ENCODE measurements at regions not wholly inside any gene's neighbourhood (a gene's known extent, or its start where the extent isn't known, plus 50 kb on each side); places are given as distances from the start of the nearest gene placed in this dataset.
A peak's percentile ranks its signal among the peaks of the same experiment; 100 is the strongest.

- DNase-seq, result peak; percentile 90
Measured at GRCh38 chr11:91947215-91947820, 277.3 kb upstream of the FAT3 start.

- peak; percentile 52 for DNase-seq
Measured at GRCh38 chr11:91946397-91946951, 278.1 kb upstream of the FAT3 start.

GRCh38 chr11:91935120-91935519, 289.5 kb upstream of the FAT3 start:
- no peak for DNase-seq

DNA sequence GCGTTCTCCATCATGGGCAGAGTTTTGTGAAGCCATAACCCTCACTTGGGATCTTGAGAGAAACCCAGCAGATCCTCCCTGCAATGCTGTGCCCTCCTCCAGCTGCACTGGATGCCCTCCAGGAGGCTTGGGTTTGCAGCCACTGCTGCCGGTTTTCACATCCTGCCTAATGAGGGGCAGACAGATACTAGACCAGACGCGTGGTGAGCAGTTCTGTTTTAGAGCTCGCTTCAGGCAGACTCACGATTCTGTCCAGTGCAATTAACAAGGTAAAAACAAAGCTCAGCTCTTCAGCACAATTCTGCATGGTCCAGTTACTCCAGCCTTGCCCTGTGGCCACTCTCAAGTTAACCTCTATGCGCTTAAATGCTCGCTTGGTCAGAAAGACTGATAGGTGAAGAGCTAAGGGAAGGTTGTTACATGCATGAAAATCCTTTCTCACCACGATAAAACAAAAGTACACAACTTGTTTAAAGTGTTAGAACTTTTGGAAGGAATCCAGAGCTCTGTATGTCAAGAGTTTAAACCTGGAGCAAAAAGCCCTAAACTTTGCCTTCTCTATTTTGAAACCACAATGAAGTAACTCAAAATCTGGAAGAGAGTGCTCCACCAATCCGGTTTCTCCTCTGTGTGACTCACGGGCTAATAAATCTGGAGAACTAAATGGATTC, 292.3 kb upstream of the FAT3 start:
- no peak for DNase-seq

DNA sequence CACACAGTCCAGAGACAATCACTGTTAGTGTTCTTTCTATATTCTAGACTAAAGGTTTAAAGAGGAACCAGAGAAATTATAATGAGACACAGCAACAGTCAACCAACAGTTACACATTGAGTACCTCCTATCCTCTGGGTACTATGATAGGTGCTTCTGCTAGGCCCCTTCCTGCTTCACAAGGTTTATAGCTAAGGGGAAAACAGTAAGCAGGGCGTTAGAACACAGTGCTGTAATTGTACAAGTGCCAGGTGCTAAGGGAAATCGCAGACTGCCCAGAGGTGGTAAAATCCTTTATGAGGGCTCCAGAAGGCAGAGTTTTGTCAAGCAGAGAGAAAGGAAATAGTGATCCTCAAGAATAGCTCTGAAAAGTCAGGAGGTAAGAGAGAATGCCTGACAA, 297.2 kb upstream of the FAT3 start:
- peak; percentile 17 for DNase-seq

- no peak for DNase-seq
Measured at GRCh38 chr11:91926965-91927364, 297.7 kb upstream of the FAT3 start.

- DNase-seq, result no peak
Measured at GRCh38 chr11:91922846-91923245, 301.8 kb upstream of the FAT3 start.

DNA sequence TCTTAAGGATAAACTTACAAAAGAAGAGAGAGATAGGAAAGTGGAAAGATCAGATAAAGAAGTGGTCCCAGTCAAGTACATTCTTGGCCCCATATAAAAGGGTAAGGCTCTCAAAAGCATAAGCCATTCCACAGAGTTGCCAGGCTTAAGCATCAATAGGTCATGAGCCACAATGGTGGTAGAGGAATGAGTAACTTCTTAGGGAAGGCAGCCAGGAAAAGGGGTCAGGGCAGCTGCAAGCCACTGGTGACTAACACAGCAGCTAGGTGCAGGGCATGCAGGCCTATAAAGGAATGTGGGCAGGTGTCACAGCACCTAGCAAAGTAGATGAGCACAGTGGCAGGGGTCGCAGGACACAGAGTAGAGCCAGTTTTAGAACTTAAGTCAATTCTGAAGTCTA, 302.6 kb upstream of the FAT3 start:
- no peak for DNase-seq

DNA sequence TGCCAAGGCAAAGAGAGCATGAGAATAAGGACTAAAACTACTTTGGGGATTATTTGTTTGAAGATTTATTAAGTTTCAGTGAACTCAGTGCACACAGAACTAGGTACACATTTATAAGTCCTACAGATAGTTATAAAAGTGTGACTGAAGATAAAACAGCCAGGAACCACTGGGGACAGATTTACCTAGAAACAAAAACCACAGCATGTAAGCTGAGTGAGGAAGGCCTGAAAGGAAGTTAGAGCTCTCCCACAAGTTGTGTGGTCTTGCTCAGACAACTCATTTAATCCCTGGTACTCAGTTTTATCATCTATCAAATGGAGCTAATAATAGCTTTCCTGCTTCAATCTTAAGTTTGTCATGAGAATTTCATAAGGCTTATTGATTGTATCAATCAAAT, 311.2 kb upstream of the FAT3 start:
- no peak for DNase-seq

- DNase-seq, result no peak
Measured at GRCh38 chr11:91912322-91912721, 312.3 kb upstream of the FAT3 start.

- DNase-seq, result peak; percentile 22
Measured at GRCh38 chr11:91906871-91907624, 317.6 kb upstream of the FAT3 start.

- no peak for DNase-seq
Measured at GRCh38 chr11:91904792-91905785, 319.5 kb upstream of the FAT3 start.

GRCh38 chr11:91902312-91902711, 322.3 kb upstream of the FAT3 start:
- no peak for DNase-seq

GRCh38 chr11:91880660-91881059, 344.0 kb upstream of the FAT3 start:
- no peak for DNase-seq

- no peak for DNase-seq
Measured at GRCh38 chr11:91876746-91877145, 347.9 kb upstream of the FAT3 start.

DNA sequence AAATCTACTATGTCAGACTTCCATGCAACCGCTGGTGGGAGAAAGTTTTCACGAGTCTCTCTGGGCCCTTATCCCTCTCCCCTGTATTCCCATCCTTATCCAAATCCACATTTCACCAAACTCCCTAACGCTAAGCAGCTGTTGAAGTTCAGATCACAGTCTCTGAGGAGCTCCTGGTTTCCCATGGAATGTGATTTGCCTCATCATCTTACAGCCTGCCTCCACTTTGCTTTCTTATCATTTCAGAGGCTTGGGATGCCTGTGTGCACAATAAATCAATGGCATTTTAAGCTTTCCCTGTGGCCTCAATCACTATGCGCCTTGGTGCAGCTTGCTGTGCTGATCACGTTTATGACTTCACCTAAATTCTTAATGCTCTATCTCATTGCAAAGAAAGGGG, 352.4 kb upstream of the FAT3 start:
- DNase-seq, result no peak

DNA sequence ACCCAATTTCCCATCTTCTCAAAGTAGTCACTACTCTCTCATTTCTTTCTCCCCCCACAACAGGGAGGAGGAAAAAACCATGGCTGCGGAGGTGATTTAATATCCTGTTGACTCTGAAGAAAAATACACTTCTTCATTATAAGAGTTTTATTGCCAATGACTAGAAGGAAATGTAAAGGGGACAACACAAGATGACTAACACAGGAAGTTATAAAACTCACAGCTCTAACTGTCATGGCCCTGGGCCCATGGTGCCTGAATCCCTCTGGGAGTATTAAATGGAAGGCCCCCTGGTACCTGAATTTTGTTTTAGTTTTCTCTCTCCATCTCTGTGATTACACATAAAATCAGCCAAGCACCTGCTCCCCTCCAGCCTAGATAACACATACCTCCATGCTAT, 352.8 kb upstream of the FAT3 start:
- DNase-seq, result no peak

DNA sequence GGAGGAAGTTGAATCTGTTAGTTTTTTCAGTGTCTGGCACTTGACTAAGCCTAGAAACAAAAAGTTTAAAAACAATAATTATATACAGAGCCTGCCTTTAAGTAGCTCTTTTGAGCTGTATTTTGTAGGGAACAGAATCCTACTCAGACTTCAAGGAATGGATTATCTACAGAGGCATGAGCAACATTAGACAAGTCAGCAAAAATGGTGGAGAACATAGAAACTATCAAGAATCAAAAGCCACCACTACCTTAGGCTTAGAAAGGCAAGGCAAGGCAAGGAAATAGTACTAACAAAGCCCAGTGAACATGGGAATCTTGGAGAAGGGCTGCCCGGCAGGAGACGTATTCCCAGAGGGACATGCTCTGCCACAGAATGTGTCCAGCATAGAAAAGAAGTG, 353.6 kb upstream of the FAT3 start:
- DNase-seq, result no peak

DNA sequence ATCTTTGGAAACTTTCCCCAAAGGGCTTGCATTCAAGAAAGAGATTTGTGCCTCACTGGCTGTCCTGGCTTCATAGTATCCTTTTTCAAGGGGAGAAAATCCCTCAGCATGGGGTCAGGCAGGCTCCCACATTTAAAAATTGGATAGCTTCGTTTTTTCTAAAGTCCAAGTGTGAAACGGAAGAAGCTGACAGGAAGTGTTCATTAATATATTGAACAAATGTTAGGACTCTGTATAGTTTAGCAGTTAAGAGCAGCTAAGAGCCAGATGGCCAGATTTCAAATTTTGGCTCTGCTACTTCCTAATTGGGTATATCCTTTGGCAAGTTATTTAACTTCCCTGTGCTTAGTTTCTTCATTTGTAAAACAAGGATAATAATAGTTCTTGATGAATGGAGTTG, 354.9 kb upstream of the FAT3 start:
- DNase-seq, result no peak

DNA sequence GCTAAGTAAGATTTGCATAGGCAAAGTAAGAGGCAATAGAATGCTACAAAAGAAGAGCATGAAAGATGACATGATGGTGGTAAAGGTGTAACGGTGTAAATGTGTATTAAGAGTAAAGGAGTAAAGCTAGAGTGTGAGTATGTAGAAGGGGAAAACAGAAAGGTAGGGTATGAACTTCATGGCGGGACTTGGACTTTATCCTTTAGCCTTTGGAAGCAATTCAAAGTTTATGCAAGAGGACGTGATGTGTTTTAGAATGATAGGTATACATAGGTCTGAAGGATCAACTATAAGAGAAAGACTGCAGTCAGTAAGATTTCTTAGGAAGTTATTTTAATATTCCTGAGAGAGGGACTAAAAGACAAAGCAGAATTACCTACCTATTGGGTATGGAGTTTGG, 358.0 kb upstream of the FAT3 start:
- DNase-seq, result no peak

DNA sequence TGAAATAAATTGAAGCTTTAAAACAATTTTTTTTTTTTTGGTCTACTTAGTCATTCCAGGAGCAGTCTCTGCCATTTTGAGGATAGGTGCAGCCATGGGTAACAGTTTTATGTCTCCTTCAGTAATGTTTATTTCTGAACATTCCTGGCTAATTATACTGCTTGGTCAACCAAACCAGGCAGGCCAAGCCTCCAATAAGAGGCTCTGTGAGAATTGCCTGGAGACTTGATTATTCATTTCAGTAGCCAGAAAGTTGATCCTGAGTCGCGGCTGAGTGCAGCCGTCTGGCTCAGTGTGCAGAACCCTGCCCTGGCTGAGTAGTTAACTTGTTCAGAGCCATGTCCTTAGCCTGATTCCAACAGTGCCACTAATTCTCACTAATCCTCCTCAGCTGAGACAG, 364.0 kb upstream of the FAT3 start:
- no peak for DNase-seq

DNA sequence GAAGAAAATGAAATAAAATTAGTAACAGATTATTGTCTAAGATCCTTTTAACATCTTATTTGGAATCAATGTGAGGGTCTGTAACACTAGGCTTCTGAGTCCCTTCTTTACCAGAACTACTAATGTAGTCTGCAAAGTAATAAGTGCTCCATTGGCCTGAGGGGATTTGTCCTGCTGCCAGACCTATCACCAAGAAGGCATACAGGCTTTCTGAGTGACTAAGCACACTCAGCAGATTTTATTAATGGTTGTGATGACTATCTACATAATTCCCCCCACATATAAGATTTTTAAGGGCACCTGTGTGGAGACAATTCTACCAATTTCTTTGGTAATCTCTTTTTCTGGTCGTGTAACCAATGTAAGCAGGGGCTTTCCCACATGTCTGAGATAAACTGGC, 365.0 kb upstream of the FAT3 start:
- DNase-seq, result no peak

- DNase-seq, result no peak
Measured at GRCh38 chr11:91857179-91857578, 367.4 kb upstream of the FAT3 start.
